GM21515 (cell line): ENCODE measurements at regions not wholly inside any gene's neighbourhood (a gene's known extent, or its start where the extent isn't known, plus 50 kb on each side); places are given as distances from the start of the nearest gene placed in this dataset.
"Not testable (repeated sequence)": the region's sequence is repeated elsewhere in the genome, so short reads cannot be mapped to it uniquely, and the experiment has no call there.

ENCODE experiments used
- ATAC-seq: cut with Tn5 transposase; IDR thresholded peaks from one replicate; pipeline ENCODE4 v1.9.1; 2021; ENCODE audit not compliant: unreplicated experiment

- ATAC-seq: no peak
Measured at GRCh38 chr3:159339131-159339530, 537.3 kb downstream of the MFSD1 start.

GRCh38 chr3:159340877-159341500 is 539.1 kb downstream of the MFSD1 start:
- ATAC-seq: no peak

GRCh38 chr3:159346271-159346903 is 544.5 kb downstream of the MFSD1 start:
- ATAC-seq: no peak

DNA sequence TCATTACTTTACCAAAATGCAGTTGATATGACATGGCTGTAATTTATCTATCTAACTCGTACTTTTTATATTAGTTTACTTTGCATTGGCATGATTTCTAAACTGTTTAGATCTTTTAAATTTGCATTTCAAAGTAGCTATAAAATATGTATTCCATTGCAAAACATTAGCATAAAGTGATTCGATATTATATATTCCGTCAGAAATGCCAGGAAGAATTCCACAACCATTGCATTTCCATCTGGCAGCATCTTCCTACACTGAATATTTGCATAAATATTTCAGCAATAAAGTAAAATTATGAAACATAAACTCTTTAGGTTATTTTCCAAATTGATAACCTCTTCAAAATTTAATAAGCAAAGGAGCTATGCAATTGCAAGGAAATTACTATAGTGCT is 546.6 kb downstream of the MFSD1 start:
- ATAC-seq: no peak

DNA sequence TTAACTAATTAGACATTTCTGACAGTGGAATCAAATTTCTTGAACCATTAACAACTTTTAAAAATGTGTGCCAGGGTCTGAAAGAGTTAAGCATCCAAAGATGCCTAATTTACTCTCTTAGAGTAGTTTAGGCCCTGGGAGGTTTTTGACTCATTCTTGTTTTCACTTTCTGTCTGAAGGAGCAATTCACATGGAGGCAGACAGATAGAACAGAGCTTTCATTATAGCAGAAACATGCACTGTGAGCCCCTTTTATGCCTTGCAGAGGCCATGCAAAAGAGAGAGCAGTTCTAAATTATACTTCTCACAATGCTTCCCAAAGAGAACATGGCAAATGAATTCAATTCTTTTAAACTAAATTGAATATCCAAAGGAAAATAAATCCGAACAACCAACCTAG is 554.8 kb downstream of the MFSD1 start:
- ATAC-seq: no peak

DNA sequence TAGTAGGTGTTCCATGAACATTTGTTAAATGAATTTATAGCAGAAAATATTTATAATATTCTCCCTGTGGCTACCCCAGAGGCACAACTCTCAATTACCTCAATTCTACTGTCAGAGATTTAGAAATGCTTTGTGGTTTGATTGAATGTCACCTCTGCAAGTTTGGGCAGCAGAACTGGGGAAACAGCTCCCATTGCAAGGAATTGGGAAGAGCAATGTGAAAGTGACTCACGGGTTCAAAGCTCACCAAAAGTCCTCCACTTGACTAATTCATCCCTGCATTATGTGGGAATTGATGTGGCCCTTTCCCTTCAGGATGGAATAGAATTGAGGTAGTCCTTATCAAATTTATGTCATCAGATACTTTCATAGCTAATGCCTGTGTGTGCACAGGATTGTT is 562.7 kb downstream of the MFSD1 start:
- no peak for ATAC-seq

DNA sequence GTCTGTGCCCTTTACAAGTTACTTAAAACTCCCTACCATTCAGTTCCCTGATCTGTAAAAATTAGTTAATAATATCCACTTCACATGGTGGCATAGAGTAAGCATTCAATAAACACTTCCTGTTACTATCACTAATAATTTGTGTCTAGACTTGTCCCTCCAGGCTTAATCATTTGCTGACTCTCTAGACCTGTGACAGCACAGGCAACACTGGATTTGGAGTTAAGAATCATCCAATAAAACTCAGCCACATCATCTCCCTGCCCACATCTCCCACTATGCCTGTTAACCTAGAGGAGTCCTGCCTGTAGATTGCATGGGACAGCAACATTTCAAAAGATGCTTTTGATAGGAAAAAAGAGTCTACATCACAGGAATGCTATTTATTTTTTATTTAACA is 564.6 kb downstream of the MFSD1 start:
- ATAC-seq: no peak

GRCh38 chr3:159371961-159372360 is 570.1 kb downstream of the MFSD1 start:
- no peak for ATAC-seq

DNA sequence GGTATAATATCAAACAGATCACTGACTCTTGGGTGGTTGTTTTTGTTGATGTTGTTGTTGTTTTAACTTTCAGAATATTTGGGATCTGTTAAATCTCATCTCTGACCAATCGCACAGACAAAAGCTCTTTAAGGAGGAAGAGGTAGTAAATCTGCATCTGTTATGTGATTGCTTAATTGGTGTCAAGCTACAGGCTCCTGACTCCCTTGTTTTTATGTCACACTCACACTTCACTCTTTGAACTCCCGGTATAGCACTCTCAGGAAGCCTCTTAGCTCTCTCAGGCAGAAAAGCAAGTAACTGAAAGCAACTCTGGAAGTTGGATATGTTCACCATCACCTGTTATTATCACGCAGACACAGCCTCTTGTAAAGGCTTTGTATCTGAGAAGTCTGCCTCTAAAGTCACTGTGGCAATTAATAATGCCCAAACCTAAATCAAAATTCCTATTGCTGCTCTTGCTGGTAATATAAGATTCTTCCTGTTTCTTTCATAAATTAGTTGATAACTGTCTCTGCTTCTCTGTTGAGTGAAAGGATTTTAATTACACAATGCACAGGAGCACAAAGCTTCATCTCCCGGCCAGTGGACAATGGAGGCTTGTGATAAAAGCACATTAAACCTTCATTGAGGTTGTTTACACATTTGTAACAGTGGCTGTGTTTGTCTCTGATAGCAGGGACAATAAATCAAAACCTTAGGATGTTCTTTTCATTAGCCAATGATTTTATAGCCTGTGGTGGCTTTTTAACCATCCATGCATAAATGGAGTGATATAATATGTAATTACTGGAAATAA is 576.7 kb downstream of the MFSD1 start:
- no peak for ATAC-seq

DNA sequence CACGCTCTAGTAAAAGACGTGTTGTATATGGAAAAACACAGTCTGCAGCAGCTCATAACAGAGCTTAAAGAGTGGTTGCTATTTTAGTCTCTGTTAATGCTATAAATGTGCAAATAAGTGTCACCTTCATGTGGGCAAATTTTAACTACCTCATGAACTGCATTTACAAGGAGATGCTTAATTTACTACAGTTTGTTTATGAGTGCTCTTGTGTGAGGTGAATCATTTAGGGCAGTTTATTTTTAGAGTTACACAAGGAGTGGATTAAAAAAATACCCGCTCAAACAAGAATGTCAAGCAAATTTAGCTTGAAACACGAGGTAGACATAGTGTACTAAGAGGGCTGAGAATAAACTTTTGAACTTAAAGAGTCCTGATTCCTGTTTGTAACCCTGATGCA is 579.0 kb downstream of the MFSD1 start:
- ATAC-seq: no peak

DNA sequence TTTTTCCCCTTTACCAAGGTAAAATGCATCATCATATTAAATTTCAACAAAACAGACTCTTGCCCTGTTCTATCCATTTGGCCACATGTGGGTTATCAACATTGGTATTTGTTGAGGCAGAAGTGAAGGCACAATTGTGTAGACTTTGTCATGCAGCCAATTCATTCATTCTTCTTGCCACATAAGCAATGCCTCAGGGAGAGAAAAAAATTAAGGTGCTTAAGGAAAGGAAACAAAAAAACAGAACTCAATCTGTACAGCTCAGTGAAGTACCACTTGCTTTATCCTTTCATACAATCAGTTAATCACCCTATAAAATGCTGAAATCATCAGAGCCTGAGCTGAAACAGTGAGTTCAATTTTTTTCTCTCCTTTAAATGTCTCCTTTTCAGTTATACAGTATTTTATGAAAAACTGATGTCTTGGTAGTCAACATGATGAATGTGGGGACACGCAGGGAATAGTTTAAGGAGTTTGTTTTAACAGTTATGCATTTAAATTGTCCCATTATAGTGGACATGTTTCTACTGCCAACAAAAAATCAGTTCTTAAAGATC is 588.9 kb downstream of the MFSD1 start:
- no peak for ATAC-seq

DNA sequence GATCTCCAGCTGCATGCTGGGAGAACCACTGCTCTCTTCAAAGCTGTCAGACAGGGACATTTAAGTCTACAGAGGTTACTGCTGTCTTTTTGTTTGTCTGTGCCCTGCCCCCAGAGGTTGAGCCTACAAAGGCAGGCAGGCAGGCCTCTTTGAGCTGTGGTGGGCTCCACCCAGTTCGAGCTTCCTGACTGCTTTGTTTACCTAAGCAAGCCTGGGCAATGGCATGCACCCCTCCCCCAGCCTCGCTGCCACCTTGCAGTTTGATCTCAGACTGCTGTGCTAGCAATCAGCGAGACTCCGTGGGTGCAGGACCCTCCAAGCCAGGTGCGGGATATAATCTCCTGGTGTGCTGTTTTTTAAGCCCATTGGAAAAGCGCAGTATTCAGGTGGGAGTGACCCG is 591.0 kb upstream of the IL12A start:
- not testable (repeated sequence) for ATAC-seq

GRCh38 chr3:159401069-159401468 is 587.6 kb upstream of the IL12A start:
- no peak for ATAC-seq

- ATAC-seq: not testable (repeated sequence)
Measured at GRCh38 chr3:159409711-159410110, 578.9 kb upstream of the IL12A start.

DNA sequence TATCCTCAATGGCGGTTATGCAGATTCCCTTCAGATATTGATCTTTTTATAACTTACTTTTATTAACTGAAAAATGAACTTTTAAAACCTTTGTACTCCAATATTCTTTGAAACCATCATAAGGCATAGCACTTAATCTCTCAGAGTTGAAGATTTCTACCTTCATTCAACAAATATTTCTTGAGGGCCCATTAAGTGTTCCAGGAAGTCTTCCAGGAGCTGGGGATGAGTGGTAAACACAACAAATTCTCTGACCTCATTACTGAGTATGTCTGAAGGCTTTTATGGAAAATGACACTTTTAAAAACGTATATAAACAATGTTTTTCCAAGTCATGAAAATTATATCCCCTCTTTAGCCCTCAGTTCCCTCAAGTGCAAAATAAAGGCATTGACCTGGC is 575.3 kb upstream of the IL12A start:
- no peak for ATAC-seq

GRCh38 chr3:159416856-159417255 is 571.8 kb upstream of the IL12A start:
- no peak for ATAC-seq

- no peak for ATAC-seq
Measured at GRCh38 chr3:159417761-159418160, 570.9 kb upstream of the IL12A start.

DNA sequence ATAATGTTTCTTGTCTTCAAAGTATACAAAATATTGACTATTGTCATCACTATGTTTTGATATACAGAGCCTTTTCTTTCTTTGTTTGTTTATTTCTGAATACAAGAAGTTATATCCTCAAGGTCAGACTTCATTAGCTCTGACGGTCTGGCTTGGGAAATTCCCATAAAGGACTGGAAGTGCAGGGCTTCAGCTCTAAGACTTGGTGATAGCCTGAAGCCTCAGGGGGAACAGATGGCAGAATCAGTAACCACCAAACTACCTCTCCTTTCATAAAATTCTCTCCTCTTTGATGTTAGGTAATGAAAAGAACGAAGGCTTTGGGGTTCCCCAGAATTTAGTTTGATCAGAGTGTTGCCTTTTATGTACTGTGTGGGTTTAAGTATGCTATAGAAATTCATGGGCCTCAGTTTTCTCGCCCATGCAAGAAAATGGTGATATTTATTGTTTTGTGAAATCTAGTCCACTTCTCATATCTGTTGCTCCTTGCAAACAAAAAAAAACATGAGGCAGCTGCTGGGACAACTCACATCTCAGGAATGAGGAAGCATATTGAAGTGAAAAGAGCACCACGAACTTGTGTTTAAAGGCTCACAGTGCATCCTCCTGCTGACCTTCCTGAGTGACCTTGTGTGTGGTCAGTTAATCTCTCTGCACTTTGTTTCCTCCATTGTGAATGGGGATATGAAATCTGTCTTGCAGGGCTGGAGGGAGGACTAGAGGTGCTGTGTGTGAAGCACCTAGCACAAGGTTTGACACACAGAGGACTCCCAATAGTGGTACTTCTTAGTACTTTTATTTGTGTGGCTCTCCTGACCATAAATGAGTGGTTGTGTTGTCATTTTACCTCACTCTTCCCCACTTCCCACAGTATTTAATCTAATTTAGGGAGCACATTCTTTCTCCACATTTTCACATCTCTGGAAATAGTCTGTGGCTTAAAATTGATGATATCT is 569.8 kb upstream of the IL12A start:
- ATAC-seq: no peak

GRCh38 chr3:159429702-159430101 is 558.9 kb upstream of the IL12A start:
- ATAC-seq: no peak

DNA sequence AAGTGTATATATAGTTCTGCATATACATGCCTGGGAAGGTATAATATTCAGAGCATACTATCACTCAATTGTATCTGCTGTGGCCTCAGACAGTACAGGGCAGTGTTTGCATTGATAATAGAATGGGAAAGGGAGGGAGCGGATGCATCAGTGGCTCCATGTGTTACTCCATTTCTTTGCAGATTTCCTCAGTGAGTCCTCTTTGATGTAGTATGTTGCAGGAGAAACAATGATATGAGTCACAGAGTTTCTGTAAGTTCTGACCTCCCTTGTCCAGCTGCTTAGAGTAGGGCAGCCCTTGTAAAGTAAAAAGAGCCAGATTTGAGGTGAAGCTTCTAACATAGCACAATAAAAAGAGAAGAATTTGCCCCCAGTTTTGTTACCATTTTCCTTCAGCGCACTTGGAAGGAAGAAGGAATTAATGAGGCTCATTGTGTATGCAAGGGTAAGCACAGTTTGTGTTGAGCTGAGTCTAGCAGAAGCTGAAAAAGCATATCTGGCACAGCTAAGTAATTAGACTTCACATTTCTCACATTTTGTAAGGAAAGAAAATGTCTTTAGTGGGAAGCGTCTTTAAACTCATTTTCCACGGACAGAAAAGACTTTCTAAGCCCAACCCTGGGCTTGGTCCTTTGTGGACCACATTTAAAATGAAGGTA is 555.8 kb upstream of the IL12A start:
- no peak for ATAC-seq
